ENCODE measurements at regions not wholly inside any gene's neighbourhood (a gene's known extent, or its start where the extent isn't known, plus 50 kb on each side); places are given as distances from the start of the nearest gene placed in this dataset.

- no peak overlapping the region for H3K4me3 ChIP-seq (ENCODE audit: low read depth, low read length)
- ChIA-PET POLR2A (no interaction called here), CTCF (no interaction called here)
- no peak for TF ChIP-seq CTCF (IDR thresholded peaks at IDR 0.05; ENCODE audit: insufficient read depth, low read length, missing control alignments)
- DNase-seq (ENCODE audit: low read depth, low spot score): no peak
These were observed 52.1 kb downstream of the STYXL2 start for GRCh38 chr1:167145965-167146364.

DNA sequence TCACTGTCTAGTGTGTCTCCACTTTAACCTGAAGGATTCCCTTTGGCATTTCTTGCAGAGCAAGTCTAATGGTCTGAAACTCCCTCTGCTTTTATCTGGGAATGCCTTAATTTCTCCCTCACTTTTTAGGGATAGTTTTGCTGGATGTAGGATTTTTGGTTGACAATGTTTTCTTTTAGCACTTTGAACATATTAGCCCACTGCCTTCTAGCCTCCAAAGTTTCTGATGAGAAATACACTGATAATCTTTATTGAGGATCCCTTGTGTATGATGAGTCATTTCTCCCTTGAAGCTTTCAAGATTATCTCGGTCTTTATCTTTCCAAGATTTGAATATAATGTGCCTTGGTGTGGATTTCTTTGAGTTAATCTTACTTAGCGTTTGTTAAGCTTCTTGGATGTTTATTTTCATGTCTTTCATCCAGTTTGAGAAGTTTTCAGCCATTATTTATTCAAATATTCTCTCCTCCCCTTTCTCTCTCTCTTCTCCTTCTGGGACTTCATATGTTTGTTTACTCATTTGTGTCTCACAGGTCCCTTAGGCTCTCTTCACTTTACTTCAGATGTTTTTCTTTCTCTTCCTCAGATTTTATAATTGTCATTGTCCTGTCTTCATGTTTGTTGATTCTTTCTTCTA, 53.1 kb downstream of the STYXL2 start:
- CTCF ChIA-PET: no interaction called here
- POLR2A ChIA-PET: no interaction called here
- DNase-seq (ENCODE audit: low read depth, low spot score): no peak
- H3K4me3 ChIP-seq (ENCODE audit: low read depth, low read length): no peak overlapping the region
- TF ChIP-seq CTCF (IDR thresholded peaks at IDR 0.05; ENCODE audit: insufficient read depth, low read length, missing control alignments): no peak

GRCh38 chr1:167148421-167148820, 54.5 kb downstream of the STYXL2 start:
- CTCF ChIA-PET: no interaction called here
- POLR2A ChIA-PET: no interaction called here
- no peak overlapping the region for H3K4me3 ChIP-seq (ENCODE audit: low read depth, low read length)
- no peak for DNase-seq (ENCODE audit: low read depth, low spot score)
- no peak for TF ChIP-seq CTCF (IDR thresholded peaks at IDR 0.05; ENCODE audit: insufficient read depth, low read length, missing control alignments)

DNA sequence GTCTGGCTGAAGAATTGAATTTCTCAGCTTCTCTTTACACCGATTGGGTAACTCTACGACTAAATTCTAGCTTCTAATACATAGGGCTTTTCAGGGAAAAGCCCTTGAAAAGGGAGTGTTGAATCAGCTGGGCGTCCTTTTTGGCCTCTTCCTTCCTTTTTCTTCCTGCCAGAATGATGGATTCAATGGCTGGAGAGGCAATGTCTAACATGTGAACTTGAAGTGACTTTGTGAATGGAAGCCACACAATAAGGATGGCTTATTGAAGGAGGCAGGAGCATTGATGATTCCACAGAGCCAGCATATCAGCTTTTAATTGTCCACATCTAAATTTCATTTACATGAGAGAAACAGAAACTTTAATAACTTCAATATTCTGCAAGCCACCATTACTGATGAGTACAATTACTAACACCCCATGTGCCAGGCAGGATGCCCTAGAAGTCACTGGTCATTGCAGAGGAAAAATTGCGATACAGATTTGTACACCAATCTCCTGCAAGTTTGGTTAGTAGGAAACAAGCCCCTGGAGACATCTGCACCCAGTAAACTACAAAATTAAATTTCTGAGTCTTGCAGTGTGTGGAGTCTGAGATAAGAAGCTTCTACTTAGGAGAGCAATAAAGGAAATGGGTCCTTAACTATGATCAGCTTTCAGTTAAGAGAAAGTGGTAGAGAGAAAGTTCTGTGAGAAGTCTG, 56.1 kb downstream of the STYXL2 start:
- ChIA-PET CTCF (no interaction called here), POLR2A (no interaction called here)
- no peak overlapping the region for H3K4me3 ChIP-seq (ENCODE audit: low read depth, low read length)
- TF ChIP-seq CTCF (IDR thresholded peaks at IDR 0.05; ENCODE audit: insufficient read depth, low read length, missing control alignments): no peak
- no peak for DNase-seq (ENCODE audit: low read depth, low spot score)

DNA sequence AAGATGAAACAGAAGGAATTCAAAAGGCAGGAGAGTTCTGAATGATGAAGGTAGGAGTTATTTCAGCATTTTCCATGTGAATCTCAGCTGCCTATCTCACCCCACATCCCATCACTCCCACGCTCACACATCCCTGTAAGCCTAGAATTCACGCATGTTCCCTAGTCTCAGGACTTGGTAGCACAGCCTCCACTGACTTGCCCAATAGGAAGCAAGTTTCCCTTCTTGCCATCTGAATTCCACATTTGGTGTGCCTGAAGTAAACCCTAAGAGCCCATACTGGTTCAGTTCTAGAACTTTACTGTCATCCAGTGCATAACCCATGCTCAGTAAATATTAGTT, 56.6 kb downstream of the STYXL2 start:
- DNase-seq (ENCODE audit: low read depth, low spot score): no peak
- no peak overlapping the region for H3K4me3 ChIP-seq (ENCODE audit: low read depth, low read length)
- no peak for TF ChIP-seq CTCF (IDR thresholded peaks at IDR 0.05; ENCODE audit: insufficient read depth, low read length, missing control alignments)
- ChIA-PET CTCF (no interaction called here), POLR2A (no interaction called here)

DNA sequence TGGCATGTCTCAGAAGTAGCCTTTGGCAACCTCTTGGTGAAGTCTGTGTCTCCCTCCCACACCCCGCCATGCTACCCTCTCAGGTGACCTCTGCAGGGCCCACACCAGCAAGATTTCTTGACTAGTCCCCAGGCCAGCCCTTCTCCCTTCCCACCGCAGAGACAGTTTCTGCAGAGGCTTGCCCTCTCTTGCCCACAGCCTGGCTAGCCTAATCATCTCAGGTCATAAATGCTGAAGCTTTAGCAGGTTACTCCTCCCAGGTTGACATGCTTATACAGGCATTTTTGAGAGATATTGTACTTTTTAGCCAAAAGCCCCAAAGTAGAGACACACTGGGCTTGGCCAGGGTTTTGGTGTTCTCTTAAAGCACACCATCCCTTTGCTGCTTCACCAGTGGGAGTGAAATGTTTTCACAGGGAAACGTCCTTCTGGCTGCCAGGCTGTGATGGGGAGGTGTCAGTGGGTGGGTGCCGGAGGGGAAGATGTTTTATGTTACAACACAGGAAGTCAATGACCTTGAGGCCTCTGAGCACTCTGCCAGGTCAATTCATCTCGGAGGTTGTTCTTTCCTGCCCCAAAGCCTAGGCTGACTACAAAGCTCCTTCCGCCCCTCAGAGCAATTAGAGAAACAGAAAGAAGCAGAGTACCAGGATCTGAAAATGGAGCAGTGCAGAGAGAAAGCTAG, 58.5 kb downstream of the STYXL2 start:
- no peak for TF ChIP-seq CTCF (IDR thresholded peaks at IDR 0.05; ENCODE audit: insufficient read depth, low read length, missing control alignments)
- ChIA-PET CTCF (no interaction called here), POLR2A (no interaction called here)
- no peak overlapping the region for H3K4me3 ChIP-seq (ENCODE audit: low read depth, low read length)
- DNase-seq (ENCODE audit: low read depth, low spot score): no peak

Data from AG04449 (cell line).